AG09309 (cell line): ENCODE measurements at regions not wholly inside any gene's neighbourhood (a gene's known extent, or its start where the extent isn't known, plus 50 kb on each side); places are given as distances from the start of the nearest gene placed in this dataset.

Source experiments
- DNase-seq: peaks from one replicate; pipeline ENCODE4 v3.0.0-alpha.2; 2010; ENCODE audit warnings: low read depth
- H3K4me3 ChIP-seq: 2 replicates; pipeline ENCODE4 v1.5.1; 2011; ENCODE audit warnings: mild to moderate bottlenecking, low read depth, low read length, moderate library complexity; ENCODE audit not compliant: control insufficient read depth
- TF ChIP-seq, protein P1 (sequence below): IDR thresholded peaks from 2 replicates; pipeline ENCODE4 v1.5.1; 2011; ENCODE audit warnings: mild to moderate bottlenecking, low read depth, low read length, inconsistent platforms; ENCODE audit not compliant: insufficient read depth, control insufficient read depth; ENCODE audit errors: missing control alignments

DNA sequence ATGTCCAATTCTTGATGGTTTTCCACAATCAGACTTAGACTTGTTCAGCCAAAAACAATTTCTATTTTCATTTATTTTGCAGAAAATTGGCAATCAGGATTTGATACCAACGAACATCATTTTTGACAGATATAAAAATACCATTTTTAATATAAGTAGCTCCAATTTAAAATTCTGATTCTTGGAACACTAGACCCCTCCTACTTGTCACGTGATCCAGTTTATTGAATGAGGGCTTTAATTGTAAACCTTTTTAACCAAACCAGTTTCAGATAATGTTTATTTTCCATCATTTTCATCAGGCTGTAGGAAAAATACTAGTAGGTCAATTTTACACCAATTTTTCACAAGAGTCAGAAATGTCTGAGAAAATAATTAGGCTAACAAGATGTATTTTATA lies 607.2 kb upstream of the RGS18 start:
- H3K4me3 ChIP-seq, result no peak overlapping the region
- no peak for DNase-seq
- TF ChIP-seq, protein P1, sequence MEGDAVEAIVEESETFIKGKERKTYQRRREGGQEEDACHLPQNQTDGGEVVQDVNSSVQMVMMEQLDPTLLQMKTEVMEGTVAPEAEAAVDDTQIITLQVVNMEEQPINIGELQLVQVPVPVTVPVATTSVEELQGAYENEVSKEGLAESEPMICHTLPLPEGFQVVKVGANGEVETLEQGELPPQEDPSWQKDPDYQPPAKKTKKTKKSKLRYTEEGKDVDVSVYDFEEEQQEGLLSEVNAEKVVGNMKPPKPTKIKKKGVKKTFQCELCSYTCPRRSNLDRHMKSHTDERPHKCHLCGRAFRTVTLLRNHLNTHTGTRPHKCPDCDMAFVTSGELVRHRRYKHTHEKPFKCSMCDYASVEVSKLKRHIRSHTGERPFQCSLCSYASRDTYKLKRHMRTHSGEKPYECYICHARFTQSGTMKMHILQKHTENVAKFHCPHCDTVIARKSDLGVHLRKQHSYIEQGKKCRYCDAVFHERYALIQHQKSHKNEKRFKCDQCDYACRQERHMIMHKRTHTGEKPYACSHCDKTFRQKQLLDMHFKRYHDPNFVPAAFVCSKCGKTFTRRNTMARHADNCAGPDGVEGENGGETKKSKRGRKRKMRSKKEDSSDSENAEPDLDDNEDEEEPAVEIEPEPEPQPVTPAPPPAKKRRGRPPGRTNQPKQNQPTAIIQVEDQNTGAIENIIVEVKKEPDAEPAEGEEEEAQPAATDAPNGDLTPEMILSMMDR, result no peak

DNA sequence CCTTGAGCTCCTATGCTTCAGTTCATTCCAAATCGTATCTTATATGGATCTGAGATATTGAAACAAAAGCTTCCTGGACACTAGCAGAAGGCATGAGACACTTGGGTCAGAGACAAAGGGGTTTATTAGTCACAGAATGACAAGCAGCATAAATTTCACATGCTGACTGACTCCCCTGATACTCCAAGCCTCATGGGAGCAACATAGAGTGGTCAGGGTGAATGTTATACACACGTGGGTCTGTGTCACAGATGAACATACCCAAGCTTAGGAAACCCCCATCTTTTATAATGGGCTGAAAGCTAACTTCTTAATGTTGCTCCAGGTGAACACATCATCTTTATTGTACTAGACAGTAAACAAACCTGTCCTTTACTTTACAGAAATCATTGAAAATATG lies 599.9 kb upstream of the RGS18 start:
- no peak overlapping the region for H3K4me3 ChIP-seq
- DNase-seq, result no peak
- TF ChIP-seq, protein P1, result no peak

DNA sequence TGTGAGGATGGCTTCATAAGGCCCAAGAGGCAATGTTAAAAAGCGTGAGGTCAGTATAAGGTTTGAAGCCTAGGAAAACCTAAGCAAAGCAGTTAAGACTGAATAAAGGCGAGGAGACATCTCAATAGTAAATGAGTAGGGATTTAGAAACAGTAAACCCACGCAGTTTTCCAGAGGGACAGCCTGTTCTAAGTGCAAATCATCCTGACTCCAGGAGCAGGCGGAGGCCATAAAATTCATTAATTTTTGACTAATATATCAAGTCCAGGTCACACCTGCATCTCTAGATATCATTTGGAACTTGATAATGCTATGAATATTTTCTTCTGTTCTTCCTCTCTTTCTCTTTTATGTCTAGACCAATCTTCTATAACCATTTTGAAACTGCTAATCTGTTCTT lies 597.0 kb upstream of the RGS18 start:
- no peak overlapping the region for H3K4me3 ChIP-seq
- no peak for DNase-seq
- TF ChIP-seq, protein P1, result no peak

DNA sequence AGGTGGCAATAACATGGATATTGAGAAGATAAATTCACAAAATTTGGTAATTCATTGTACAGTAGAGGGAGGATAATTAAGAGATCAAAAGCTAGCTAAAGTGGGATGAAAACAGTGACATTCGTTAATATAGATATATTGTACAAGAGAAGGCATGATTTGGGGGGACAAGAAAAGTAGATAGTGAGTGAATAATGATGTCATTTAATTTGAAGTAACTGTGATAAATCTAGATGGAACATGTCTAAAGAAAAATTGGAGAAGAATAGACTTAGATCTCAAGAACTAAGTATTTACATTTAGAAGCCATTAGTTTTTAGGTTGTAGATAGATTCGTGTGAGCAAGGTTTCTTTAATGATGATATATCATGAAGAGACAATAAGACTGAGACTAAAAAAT lies 594.0 kb upstream of the RGS18 start:
- TF ChIP-seq, protein P1, result no peak
- no peak overlapping the region for H3K4me3 ChIP-seq
- no peak for DNase-seq

DNA sequence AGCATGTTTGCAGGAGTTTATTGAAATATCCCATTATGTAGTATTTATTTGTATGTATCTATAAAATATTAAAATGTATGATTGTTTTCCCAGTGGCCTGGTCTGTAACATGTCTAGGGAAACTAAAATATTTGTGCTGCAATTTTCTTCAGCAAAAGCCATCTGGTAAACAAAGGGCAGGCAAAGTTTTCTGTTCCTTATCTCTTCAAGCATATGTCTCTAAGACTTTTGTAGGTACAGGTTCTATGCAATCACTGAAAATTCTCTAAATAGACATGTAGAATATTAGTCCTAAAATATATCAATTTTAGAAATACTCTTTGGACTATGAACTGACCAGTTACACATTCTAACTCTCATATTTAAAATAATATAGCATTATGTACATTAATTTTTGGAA lies 585.8 kb upstream of the RGS18 start:
- DNase-seq, result no peak
- no peak overlapping the region for H3K4me3 ChIP-seq
- TF ChIP-seq, protein P1, result no peak

DNA sequence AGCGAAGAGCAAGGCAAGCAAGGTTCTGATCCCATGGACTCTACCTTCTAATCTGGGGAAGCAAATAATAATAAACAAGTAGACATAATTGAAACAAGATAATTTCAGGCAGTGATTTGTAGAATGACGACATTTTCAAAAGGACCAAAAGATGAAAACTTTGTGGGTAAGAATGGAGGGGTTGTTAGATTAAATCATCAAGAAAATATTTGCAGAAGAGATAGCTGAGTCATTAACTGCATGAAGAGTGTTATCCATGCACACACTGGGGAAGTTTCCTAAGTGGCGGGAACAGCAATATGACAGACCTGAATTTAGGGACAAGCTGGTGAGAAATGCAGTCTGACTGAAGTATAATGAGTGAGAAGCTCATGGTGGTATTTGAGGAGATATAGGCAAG lies 583.1 kb upstream of the RGS18 start:
- no peak overlapping the region for H3K4me3 ChIP-seq
- TF ChIP-seq, protein P1, result no peak
- DNase-seq, result no peak

DNA sequence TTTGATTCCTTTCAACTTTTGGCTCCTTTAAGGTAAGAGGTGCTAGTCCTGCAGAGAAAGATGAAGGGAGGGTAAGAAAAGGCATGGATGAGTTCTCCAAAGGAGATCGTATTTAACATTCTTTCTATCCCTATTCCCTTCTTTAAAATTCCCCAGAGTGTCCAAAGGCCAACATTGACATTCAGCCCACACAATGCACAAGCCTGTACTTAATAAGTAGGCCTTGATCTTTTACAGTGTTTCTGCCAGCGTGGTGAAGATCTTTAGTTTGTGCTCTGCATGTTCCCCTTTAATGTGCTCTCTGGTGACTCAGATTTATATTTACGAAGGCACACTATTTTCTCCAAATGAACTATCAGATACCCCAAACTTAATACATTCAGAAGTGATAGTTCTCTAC lies 582.5 kb upstream of the RGS18 start:
- H3K4me3 ChIP-seq, result no peak overlapping the region
- TF ChIP-seq, protein P1, result no peak
- no peak for DNase-seq
